ENCODE measurements at regions not wholly inside any gene's neighbourhood (a gene's known extent, or its start where the extent isn't known, plus 50 kb on each side); places are given as distances from the start of the nearest gene placed in this dataset.

- no peak overlapping the region for H3K4me3 ChIP-seq
- H3K27me3 ChIP-seq: no peaks in the 10 kb centered on the region
- H3K36me3 ChIP-seq: no peaks in the 10 kb centered on the region
- peak; percentile 14 to 28 for DNase-seq
- no peak overlapping the region for H3K27ac ChIP-seq
- H3K4me1 ChIP-seq: no peaks in the 10 kb centered on the region
- no peaks in the 10 kb centered on the region for H3K9me3 ChIP-seq (replicated peaks)
Measured at GRCh38 chr13:95492044-95492801, 60.3 kb upstream of the CLDN10 start.

GRCh38 chr13:95494082-95494681 lies 58.3 kb upstream of the CLDN10 start:
- Histone ChIP-seq H3K9me3 (replicated peaks) (no peaks in the 10 kb centered on the region), H3K27ac (no peak overlapping the region), H3K4me1 (no peaks in the 10 kb centered on the region), H3K36me3 (no peaks in the 10 kb centered on the region), H3K4me3 (no peak overlapping the region), H3K27me3 (no peaks in the 10 kb centered on the region)
- peak; percentile 19 to 78 for DNase-seq

- Histone ChIP-seq H3K36me3 (no peaks in the 10 kb centered on the region), H3K9me3 (replicated peaks) (no peaks in the 10 kb centered on the region), H3K27ac (no peak overlapping the region), H3K4me1 (no peaks in the 10 kb centered on the region), H3K27me3 (no peaks in the 10 kb centered on the region), H3K4me3 (no peak overlapping the region)
- no peak for DNase-seq
Measured at GRCh38 chr13:95496485-95496884, 56.0 kb upstream of the CLDN10 start.

- Histone ChIP-seq H3K4me1 (no peaks in the 10 kb centered on the region), H3K27me3 (no peaks in the 10 kb centered on the region), H3K9me3 (replicated peaks) (no peaks in the 10 kb centered on the region), H3K4me3 (no peak overlapping the region), H3K36me3 (no peaks in the 10 kb centered on the region), H3K27ac (no peak overlapping the region)
- DNase-seq: no peak
Measured at GRCh38 chr13:95497381-95497807, 55.1 kb upstream of the CLDN10 start.

GRCh38 chr13:95498886-95499285 lies 53.6 kb upstream of the CLDN10 start:
- Histone ChIP-seq H3K9me3 (replicated peaks) (no peaks in the 10 kb centered on the region), H3K27ac (no peak overlapping the region), H3K27me3 (no peaks in the 10 kb centered on the region), H3K4me3 (no peak overlapping the region), H3K36me3 (no peaks in the 10 kb centered on the region), H3K4me1 (no peaks in the 10 kb centered on the region)
- DNase-seq: no peak

- H3K4me1 ChIP-seq: no peaks in the 10 kb centered on the region
- no peaks in the 10 kb centered on the region for H3K9me3 ChIP-seq (replicated peaks)
- H3K27me3 ChIP-seq: no peaks in the 10 kb centered on the region
- no peak for DNase-seq
- no peak overlapping the region for H3K27ac ChIP-seq
- H3K36me3 ChIP-seq: no peaks in the 10 kb centered on the region
- H3K4me3 ChIP-seq: no peak overlapping the region
Measured at GRCh38 chr13:95499811-95500712, 52.5 kb upstream of the CLDN10 start.

- Histone ChIP-seq H3K4me1 (no peaks in the 10 kb centered on the region), H3K36me3 (no peaks in the 10 kb centered on the region), H3K27ac (no peak overlapping the region), H3K27me3 (no peaks in the 10 kb centered on the region), H3K4me3 (no peak overlapping the region), H3K9me3 (replicated peaks) (no peaks in the 10 kb centered on the region)
- DNase-seq: no peak
Measured at GRCh38 chr13:95502216-95502615, 50.3 kb upstream of the CLDN10 start.
